Stimulated activated CD8-positive, alpha-beta memory T cell treated with anti-CD3 and anti-CD28 coated beads, Interleukin-2, amount 100 ng/mL, for 1 hour (primary cell): ENCODE measurements at regions not wholly inside any gene's neighbourhood (a gene's known extent, or its start where the extent isn't known, plus 50 kb on each side); places are given as distances from the start of the nearest gene placed in this dataset.
A peak's percentile ranks its signal among the peaks of the same experiment; 100 is the strongest.
"Not testable (repeated sequence)": the region's sequence is repeated elsewhere in the genome, so short reads cannot be mapped to it uniquely, and the experiment has no call there.

ENCODE experiments used
- DNase-seq, 2 donors: peaks; one replicate each; pipeline ENCODE4 v3.0.0-alpha.2; 2020; ENCODE audit warnings: low read depth in 2 of 2

DNA sequence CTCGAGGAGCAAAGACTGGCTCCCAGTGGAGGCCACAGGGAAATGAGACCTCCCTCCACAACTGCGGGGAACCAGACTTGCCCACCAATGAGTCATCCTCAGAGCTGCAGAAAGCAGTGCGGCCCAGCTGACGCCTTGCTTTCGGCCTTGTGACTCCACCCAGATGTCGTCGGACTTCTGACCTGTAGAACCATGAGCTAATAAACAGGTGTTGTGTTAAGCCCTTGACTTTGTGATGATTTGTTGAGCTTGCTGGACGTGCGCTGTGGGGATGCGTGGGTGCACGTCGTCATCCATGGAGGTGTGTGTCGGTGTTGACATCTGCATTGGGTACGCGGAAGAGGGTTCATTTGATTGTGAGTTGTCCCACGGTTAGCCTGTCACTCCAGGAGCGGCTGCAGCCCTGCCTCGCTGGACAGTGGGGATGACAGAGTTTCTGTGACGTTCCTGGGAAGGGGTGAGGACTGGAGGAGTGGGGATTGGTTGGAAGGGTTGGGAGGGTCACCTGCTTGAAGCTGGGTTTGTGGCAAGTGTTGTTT is 154.1 kb downstream of the SH3BP4 start:
- DNase-seq: no peak

- no peak for DNase-seq
Observed at GRCh38 chr2:235106874-235107639, 155.2 kb downstream of the SH3BP4 start.

- DNase-seq: no peak
Observed at GRCh38 chr2:235107640-235107951, 155.8 kb downstream of the SH3BP4 start.

DNA sequence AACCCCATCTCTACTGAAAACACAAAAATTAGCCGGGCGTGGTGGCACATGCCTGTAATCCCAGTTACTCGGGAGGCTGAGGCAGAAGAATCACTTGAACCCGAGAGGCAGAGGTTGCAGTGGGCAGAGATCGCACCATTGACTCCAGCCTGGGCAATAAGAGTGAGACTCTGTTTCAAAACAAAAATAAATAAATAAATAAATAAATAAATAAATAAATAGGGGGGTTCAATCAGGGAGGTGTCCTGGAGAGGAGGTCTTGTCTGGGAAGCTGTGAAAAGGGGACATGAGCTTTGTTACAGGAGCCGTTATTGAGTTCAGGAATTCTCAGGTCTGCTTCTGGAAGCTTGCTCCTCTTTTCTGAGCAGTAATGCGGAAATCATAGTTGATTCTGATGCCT is 157.7 kb downstream of the SH3BP4 start:
- DNase-seq: not testable (repeated sequence)

GRCh38 chr2:235112365-235112764 is 160.5 kb downstream of the SH3BP4 start:
- DNase-seq: no peak

DNA sequence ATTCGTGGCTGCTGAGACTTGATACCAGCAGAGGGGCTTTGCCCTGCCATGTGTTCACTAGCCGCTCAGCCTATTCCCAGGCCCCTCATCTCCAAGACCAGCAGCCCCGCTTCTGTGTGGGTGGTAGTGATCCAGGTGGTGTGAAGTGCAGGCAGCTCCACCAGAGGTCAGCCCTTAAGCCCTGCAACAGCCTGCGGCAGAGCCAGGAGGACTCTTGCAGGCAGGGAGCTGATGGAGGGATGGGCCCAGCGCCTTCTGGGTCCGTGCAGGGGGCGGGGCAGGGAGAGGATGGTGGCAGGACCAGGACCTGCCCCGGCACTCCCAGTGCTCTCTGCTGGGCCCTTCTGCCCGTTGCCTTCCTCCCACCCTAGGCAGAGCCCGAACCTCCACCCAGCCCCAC is 162.0 kb downstream of the SH3BP4 start:
- no peak for DNase-seq

DNA sequence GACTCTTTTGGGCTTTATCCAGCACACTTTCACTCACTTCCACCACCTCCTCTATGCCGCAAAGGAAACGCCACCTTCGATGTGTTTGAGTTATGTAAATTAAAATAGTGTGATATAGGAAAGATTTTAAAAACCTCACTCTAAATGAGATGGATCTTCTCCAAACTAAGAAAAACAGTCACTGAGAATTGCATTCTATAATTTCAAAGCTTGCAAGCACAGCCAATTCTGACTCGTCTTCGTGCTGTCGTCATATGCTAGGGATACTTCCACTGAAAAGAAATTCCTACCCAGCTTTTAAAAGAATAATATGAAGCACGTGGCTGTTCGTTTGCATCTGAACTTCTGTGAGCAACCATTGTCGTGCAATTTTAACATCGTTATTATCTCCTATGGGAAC is 162.5 kb downstream of the SH3BP4 start:
- no peak for DNase-seq

- no peak for DNase-seq
Observed at GRCh38 chr2:235115521-235115920, 163.7 kb downstream of the SH3BP4 start.

GRCh38 chr2:235116885-235117492 is 165.2 kb downstream of the SH3BP4 start:
- no peak for DNase-seq

DNA sequence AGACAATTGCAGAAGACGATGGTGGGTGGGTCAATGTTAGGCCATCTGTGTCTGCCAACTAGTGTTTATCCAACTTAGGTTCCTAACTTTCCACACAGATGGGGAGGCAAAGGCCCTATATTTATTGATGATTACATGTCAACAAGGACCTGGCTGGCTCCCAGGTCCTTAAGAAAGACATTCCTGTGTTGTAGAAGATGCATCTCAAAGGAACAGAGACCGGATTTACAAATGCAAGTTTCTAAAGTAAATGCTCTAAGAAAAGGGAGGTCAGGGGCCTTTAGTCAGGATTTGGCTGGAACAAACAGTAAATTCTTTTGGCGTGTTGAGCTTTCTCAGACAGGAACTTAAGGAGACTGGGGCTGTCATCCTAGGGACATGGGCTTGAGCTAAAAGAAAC is 175.0 kb downstream of the SH3BP4 start:
- no peak for DNase-seq

DNA sequence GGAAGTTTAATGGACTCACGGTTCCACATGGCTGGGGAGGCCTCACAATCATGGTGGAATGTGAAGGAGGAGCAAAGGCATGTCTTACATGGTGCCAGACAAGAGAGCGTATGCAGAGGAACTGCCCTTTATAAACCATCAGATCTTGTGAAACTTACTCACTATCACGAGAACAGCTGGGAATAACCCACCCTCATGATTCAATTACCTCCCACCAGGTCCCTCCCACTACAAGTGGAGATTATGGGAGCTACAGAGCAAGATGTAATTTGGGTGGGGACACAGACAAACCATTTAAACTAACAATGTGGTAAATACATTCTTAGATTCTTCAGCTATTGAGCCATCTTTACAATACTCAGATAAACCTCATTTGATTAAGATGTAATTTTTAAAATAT is 176.1 kb downstream of the SH3BP4 start:
- no peak for DNase-seq

DNA sequence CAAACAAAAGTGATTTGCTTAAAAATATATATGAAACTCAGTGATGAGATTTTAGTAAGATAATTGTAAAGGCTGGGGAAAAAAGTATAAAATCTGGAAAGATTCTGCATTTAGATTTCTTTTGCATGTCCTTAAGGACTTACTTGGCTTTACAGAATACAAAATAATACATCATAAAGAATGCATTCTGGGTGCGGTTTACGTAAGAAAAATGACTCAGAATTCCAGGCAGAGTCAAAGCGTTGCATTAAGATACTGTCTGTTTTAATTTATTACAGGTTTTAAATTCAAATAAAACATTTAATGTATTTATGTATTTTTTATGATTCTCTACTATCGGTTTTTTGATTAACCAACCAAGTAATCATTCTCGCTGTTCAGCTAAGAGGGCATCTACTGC is 178.0 kb downstream of the SH3BP4 start:
- DNase-seq: no peak

- no peak for DNase-seq
Observed at GRCh38 chr2:235131334-235132305, 179.8 kb downstream of the SH3BP4 start.

DNA sequence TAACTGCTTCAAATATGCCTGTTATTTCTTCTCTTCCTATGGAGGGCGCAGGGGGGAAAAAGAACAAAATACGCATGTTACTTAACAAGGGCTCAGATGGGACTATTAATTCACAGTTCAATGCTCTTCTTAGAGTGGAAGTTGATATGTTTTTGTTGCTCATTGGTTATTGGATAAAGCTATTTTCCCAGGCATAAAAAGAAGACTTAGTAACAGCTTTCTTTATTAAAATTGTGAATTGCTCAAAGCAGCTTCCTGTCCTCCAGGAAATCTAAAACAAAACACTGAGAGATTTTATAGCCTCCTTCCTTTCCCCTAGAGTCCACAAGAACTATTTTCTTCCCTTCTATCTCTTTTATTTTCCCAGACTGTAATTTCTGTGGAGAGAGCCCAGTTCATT is 180.8 kb downstream of the SH3BP4 start:
- no peak for DNase-seq

DNA sequence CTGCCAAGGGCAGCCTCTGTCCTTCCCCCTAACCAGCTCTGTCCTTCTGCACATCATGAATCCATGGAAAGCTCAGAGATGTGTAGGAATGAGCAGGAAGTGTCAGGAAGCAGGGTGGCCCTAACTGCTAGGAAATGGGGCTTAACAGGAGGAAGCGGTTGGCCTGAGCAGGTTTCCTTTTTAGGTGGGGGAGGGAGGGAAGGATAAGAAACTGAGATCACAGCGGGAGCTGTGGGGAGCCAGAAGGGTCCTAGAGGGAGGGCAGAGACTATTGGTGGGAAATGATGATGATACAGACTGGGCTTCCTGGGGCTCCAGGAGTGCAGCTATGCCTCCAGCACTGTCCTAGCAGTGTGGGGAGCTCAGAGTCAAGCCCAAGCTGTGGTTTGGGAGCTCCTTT is 182.0 kb downstream of the SH3BP4 start:
- DNase-seq: no peak

DNA sequence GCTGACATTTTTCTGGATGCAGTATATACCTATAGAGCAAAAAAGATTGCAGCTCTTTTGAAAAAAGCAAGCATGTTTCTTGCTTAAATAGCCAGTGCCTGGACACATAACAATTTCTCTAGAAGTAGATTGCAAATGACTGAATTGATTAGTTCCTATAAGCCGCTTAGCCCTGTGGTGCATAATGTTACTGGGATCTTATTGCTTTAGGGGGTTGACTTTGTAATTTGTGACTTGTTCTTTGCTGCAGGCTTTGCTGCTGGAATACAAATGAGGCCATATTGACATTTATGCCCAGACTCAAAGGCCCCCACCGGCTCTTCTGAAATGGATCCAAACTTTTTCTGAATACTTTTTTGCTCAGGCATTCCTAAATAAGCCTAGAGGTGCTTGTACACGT is 182.6 kb downstream of the SH3BP4 start:
- no peak for DNase-seq

DNA sequence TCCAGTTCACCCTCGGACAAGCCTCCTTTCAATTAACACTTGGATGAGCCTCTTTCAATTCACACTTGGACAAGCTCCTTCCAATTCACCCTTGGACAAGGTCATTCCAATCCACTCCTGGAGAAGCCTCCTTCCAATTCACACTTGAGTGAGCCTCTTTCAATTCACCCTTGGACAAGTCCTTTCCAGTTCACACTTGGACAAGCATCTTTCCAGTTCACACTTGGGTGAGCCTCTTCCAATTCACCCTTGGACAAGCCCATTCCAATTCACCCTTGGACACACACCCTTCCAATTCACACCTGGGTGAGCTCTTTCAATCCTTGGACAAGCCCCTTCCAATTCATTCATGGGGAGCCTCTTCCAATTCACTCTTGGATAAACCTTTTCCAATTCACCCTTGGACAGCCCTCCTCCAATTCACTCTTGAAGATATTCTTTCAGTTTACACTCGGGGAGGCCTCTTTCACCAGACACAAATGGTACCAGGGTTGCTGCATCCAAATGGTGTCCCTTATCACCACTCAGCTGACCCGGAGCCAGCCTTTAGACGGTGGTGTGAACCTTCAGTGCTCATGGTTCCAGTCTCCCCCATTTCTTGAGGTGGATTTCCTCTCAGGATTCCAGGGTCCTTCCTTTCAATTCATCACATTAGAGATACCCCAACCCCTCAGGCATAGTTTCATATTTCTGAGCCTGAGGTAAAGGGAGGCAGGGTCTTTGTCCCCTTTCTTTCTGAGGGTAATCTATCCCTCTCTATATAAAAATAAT is 183.6 kb downstream of the SH3BP4 start:
- no peak for DNase-seq

- DNase-seq: peak in 1 of 2 donors; percentile 19
Observed at GRCh38 chr2:235135990-235136561, 184.3 kb downstream of the SH3BP4 start.

- no peak for DNase-seq
Observed at GRCh38 chr2:235138339-235138738, 186.5 kb downstream of the SH3BP4 start.

- no peak for DNase-seq
Observed at GRCh38 chr2:235139956-235140800, 188.4 kb downstream of the SH3BP4 start.

DNA sequence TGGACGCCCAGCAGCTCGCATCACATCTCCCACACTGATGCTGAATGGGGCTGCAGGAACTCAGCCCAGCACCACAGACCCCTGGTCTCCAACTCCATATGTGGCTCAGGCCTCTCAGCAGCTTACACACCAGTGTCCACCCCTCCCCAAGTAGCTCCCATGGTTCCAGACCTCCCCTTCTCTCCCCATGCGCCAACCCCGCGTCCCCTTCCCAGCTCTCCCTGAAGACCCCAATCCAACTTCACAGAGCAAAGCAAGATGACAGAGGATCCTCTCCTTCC is 188.9 kb downstream of the SH3BP4 start:
- no peak for DNase-seq
